ENCODE measurements at regions not wholly inside any gene's neighbourhood (a gene's known extent, or its start where the extent isn't known, plus 50 kb on each side); places are given as distances from the start of the nearest gene placed in this dataset.

GRCh38 chr1:5381491-5381890 lies 610.7 kb downstream of the NPHP4 start:
- Histone ChIP-seq H3K27ac (ENCODE audit: low read length) (no peak overlapping the region), H3K4me2 (ENCODE audit: insufficient read depth, low read length) (no peak overlapping the region), H3K4me1 (ENCODE audit: insufficient read depth, low read length) (no peaks in the 10 kb centered on the region), H3K4me3 (ENCODE audit: low read depth in 1 of 2, low read length in 2 of 2) (no peak overlapping the region), H3K9me3 (ENCODE audit: insufficient read depth, low read length, severe bottlenecking) (no peaks in the 10 kb centered on the region), H3K9ac (ENCODE audit: low read depth, low read length) (no peak overlapping the region), H3K36me3 (ENCODE audit: insufficient read depth, low read length) (no peaks in the 10 kb centered on the region), H2AFZ (ENCODE audit: low read depth, low read length) (no peak overlapping the region), H3K79me2 (ENCODE audit: insufficient read depth, low read length) (no peaks in the 10 kb centered on the region), H4K20me1 (ENCODE audit: insufficient read depth, low read length) (no peaks in the 10 kb centered on the region), H3K27me3 (ENCODE audit: insufficient read depth, low read length, poor library complexity) (no peaks in the 10 kb centered on the region)
- no peak for TF ChIP-seq EZH2 (IDR thresholded peaks at IDR 0.05; ENCODE audit: borderline replicate concordance, low read depth, low read length, severe bottlenecking)
- TF ChIP-seq CTCF (IDR thresholded peaks at IDR 0.05; ENCODE audit: borderline replicate concordance, extremely low read depth, low read length, poor library complexity, severe bottlenecking) = no peak
- no peak for DNase-seq
- ATAC-seq (ENCODE audit: insufficient read depth, low read depth) = no peak

DNA sequence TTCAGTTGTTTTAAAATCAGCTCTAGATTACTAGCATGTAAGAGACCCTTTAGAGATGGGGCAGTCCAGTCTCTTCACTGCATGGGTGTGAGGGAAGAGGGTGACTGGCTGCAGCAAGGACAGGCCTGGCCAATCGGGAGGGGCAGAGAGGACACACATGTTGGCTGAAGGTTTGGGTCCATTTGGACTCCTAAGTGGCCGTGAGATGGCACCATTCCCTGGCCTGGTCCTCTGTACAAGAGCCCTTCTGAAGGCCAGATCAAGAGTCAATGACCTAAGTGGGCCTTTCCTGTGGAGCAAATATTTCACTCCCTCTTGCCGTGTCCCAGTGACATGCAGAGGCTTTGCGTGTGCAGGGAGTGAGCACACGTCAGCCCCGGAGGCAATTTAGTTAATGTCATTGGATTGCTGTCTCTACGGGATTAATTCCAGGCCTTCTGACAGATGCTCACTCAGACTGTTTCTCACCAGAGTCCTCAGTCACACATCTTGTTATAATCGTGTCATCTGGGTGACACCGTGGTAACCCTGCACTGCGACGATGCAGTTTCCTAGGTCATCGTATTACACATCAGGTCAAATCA lies 613.0 kb downstream of the NPHP4 start:
- DNase-seq = no peak

GRCh38 chr1:5376538-5377247 lies 615.5 kb downstream of the NPHP4 start:
- H3K4me3 ChIP-seq (ENCODE audit: low read depth in 1 of 2, low read length in 2 of 2) = no peak overlapping the region
- H3K27ac ChIP-seq (ENCODE audit: low read length) = no peak overlapping the region
- H3K4me1 ChIP-seq (ENCODE audit: insufficient read depth, low read length) = no peaks in the 10 kb centered on the region
- no peaks in the 10 kb centered on the region for H3K79me2 ChIP-seq (ENCODE audit: insufficient read depth, low read length)
- no peak overlapping the region for H3K9ac ChIP-seq (ENCODE audit: low read depth, low read length)
- H4K20me1 ChIP-seq (ENCODE audit: insufficient read depth, low read length) = no peaks in the 10 kb centered on the region
- no peak for TF ChIP-seq CTCF (IDR thresholded peaks at IDR 0.05; ENCODE audit: borderline replicate concordance, extremely low read depth, low read length, poor library complexity, severe bottlenecking)
- no peak for TF ChIP-seq EZH2 (IDR thresholded peaks at IDR 0.05; ENCODE audit: borderline replicate concordance, low read depth, low read length, severe bottlenecking)
- ATAC-seq (ENCODE audit: insufficient read depth, low read depth) = no peak
- H3K27me3 ChIP-seq (ENCODE audit: insufficient read depth, low read length, poor library complexity) = no peaks in the 10 kb centered on the region
- H3K36me3 ChIP-seq (ENCODE audit: insufficient read depth, low read length) = no peaks in the 10 kb centered on the region
- H3K4me2 ChIP-seq (ENCODE audit: insufficient read depth, low read length) = no peak overlapping the region
- DNase-seq = no peak
- H3K9me3 ChIP-seq (ENCODE audit: insufficient read depth, low read length, severe bottlenecking) = no peaks in the 10 kb centered on the region
- no peak overlapping the region for H2AFZ ChIP-seq (ENCODE audit: low read depth, low read length)

More for the DNA sequence above, 613.0 kb downstream of the NPHP4 start:
- no peaks in the 10 kb centered on the region for H3K36me3 ChIP-seq (ENCODE audit: insufficient read depth, low read length)
- no peaks in the 10 kb centered on the region for H4K20me1 ChIP-seq (ENCODE audit: insufficient read depth, low read length)
- no peaks in the 10 kb centered on the region for H3K9me3 ChIP-seq (ENCODE audit: insufficient read depth, low read length, severe bottlenecking)
- no peak overlapping the region for H2AFZ ChIP-seq (ENCODE audit: low read depth, low read length)
- H3K27ac ChIP-seq (ENCODE audit: low read length) = no peak overlapping the region
- H3K9ac ChIP-seq (ENCODE audit: low read depth, low read length) = no peak overlapping the region
- H3K27me3 ChIP-seq (ENCODE audit: insufficient read depth, low read length, poor library complexity) = no peaks in the 10 kb centered on the region
- no peak overlapping the region for H3K4me2 ChIP-seq (ENCODE audit: insufficient read depth, low read length)
- H3K4me3 ChIP-seq (ENCODE audit: low read depth in 1 of 2, low read length in 2 of 2) = no peak overlapping the region
- H3K4me1 ChIP-seq (ENCODE audit: insufficient read depth, low read length) = no peaks in the 10 kb centered on the region
- TF ChIP-seq CTCF (IDR thresholded peaks at IDR 0.05; ENCODE audit: borderline replicate concordance, extremely low read depth, low read length, poor library complexity, severe bottlenecking) (no peak), EZH2 (IDR thresholded peaks at IDR 0.05; ENCODE audit: borderline replicate concordance, low read depth, low read length, severe bottlenecking) (no peak)
- H3K79me2 ChIP-seq (ENCODE audit: insufficient read depth, low read length) = no peaks in the 10 kb centered on the region
- no peak for ATAC-seq (ENCODE audit: insufficient read depth, low read depth)
